AG09319 (cell line): ENCODE measurements at regions not wholly inside any gene's neighbourhood (a gene's known extent, or its start where the extent isn't known, plus 50 kb on each side); places are given as distances from the start of the nearest gene placed in this dataset.

ENCODE experiments used
- DNase-seq: peaks from one replicate; pipeline ENCODE4 v3.0.0-alpha.2; 2010; ENCODE audit warnings: low read depth; ENCODE audit errors: extremely low read depth
- TF ChIP-seq, protein P1 (sequence below): IDR thresholded peaks from 2 replicates; pipeline ENCODE4 v1.5.1; 2011; ENCODE audit warnings: low read depth, mild to moderate bottlenecking, inconsistent platforms, low read length, moderate library complexity

DNA sequence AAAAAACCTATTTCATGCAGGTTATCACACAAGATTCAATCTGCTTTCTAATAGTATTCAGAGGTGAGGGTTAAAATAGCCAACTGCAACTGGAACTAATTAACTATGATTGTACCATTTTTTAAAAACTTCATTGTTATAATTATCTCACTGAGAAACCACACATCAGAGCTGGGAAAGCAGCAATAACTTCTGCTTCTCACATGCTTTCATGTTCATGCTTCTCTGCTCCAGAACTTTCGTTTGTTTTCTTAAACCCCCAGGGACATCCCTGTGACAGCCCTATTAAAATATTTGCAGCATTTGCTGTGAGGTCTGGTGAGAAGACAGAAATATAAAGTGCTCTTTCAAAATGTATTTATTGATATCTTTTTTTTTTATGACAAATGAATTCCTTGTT, 389.0 kb upstream of the SORCS1 start:
- no peak for DNase-seq
- TF ChIP-seq, protein P1, sequence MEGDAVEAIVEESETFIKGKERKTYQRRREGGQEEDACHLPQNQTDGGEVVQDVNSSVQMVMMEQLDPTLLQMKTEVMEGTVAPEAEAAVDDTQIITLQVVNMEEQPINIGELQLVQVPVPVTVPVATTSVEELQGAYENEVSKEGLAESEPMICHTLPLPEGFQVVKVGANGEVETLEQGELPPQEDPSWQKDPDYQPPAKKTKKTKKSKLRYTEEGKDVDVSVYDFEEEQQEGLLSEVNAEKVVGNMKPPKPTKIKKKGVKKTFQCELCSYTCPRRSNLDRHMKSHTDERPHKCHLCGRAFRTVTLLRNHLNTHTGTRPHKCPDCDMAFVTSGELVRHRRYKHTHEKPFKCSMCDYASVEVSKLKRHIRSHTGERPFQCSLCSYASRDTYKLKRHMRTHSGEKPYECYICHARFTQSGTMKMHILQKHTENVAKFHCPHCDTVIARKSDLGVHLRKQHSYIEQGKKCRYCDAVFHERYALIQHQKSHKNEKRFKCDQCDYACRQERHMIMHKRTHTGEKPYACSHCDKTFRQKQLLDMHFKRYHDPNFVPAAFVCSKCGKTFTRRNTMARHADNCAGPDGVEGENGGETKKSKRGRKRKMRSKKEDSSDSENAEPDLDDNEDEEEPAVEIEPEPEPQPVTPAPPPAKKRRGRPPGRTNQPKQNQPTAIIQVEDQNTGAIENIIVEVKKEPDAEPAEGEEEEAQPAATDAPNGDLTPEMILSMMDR, result no peak

DNA sequence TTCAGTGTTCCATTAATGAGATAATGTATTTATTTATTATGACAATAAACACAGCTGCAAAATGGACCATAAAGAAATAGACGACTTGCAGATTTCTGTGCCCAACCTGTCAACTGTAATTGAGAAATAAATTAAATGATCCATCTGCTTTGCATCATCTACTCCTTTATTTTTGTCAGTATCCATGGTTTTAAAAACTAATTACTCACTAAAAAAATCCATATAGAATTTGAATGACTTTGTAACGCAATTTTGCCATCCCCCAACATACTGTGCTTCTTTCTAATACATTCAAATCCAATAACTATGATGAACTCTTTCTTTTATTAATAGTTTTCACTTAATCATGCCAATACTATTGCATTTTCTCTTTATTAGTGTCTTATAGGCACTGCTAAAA, 388.5 kb upstream of the SORCS1 start:
- TF ChIP-seq, protein P1, result no peak
- no peak for DNase-seq

DNA sequence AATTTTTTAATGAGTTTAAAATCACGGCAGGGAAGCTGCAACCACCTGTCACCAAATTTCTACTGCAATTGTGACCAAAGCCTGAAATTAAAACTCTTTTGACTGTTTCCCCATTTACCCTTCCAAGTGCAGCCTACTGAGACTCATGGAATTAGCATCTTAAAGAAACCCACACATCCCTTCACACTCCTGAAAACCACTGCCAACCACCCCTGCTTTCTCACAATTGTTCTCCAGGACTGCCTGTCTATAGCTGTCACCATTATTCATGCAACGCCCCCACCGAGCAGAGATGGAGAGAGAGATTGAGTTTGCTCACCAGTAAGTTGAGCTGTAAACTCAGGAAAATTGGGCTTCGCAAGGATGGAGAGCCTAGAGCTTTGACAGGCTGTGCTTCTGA, 383.8 kb upstream of the SORCS1 start:
- DNase-seq, result no peak
- TF ChIP-seq, protein P1, result no peak

DNA sequence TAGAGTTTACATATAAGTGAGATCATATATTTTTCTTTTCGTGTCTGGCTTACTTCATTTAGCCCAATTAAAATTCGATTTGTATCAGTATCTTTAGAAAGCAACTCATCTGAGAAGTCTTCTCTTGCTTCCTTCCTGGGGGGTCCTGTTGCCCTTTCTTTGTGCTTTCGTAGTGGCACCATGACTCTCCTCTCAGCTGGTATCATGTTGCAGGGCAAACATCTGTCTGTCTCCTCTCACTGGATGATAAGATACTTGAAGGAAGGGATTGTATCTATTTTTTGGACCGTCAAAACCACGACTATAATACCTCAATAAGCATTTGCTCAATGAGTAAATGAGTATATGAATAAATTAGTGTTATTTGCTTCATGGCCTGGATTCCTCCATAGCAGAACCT, 382.5 kb upstream of the SORCS1 start:
- no peak for DNase-seq
- TF ChIP-seq, protein P1, result no peak

DNA sequence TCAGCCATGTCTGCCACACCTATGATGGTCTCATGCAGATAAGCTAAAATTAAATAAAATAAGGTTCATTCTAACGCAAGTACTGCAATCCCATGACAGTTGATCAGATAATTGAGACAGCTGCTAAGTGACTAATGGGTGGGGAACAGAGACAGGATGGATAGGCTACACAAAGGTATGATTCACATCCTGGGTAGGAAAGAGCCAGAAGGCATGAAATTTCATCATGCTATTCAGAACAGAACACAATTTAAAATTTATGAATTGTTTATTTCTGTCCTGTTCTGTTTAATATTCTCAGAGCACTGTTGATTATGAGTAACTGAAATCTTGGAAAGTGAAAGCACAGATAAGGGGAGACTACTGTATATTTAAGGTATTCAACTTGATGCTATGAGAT, 381.8 kb upstream of the SORCS1 start:
- DNase-seq, result no peak
- TF ChIP-seq, protein P1, result no peak

DNA sequence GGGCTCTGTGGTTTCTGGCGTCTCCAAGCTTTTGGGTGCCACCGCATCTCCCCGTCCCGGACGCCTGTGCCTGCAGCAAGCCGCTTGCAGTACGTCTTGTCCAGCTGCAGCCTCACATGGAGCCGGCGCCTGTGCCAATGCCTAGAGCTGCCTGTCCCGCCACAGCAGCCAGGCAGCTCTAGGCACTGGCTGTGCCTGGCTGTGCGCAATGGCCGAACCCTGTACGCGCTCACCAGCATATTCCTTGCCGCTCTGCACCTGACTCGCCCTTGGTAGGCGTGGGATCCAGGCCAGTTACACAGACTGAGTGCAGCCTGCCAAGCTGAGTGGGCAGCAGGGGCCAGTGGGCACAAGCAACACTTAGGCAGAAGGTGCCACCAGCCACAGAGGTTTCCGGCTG, 381.2 kb upstream of the SORCS1 start:
- no peak for DNase-seq
- TF ChIP-seq, protein P1, result no peak

DNA sequence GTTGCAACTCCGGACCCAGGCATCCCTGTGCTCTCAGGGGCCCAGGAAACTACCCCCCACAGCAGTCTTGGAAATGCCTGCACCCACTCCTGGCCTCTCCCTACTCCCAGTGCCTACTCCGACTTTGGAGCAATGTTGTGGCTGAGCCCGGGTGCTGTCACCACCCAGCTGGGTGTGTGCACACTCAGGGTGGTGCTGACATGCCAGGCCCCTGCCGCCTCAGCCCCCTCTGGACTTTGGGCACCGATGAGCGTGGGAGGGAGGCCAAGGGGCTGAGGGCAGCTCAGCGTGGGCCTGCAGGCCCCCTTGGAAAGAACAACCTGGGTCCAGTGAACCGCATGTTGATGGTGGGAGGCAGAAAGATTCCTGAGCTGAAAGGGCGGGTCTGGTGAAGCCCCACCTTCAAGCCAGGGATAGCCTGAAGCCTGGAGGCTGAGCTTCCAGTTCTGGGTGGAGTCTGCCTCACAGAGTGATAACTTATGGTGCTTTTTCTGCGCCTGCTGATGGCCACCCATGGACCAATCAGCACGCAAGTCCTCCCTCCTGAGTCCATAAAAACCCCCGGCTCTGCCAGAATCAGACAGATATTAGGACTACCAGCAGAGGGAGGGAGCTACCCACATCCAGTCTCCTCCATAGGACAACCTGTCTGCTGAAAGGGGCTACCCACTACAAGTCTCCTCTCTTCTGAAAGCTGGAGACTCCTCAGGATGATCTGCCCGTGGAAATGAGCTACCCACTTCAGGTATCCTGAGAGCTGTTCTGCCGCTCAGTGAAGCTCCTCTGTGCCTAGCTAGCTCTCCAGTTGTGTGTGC, 380.4 kb upstream of the SORCS1 start:
- TF ChIP-seq, protein P1, result no peak
- no peak for DNase-seq
